ENCODE measurements at regions not wholly inside any gene's neighbourhood (a gene's known extent, or its start where the extent isn't known, plus 50 kb on each side); places are given as distances from the start of the nearest gene placed in this dataset.
"Not testable (repeated sequence)": the region's sequence is repeated elsewhere in the genome, so short reads cannot be mapped to it uniquely, and the experiment has no call there.

DNA sequence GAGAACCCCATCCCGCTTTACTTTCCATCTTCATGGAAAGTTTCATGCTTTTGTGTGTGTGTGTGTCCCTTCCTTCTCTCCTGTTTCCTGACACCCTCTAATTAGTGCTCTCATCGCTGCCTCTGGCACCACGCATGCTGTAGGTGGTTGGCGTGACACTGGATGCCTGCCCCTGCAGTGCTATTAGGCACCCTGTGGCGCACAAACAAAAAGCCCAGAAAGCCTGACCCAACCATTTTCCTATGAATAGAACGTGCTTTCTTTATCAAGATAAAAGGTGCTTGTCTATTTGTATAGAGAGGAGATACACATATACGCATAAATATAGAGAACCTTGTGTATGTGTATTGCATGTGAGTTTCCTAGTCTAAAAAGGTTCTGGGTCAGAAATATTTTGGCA lies 120.8 kb upstream of the CDCA7L start:
- no peak for DNase-seq (ENCODE audit: low spot score)

- DNase-seq (ENCODE audit: low spot score): no peak
Measured at GRCh38 chr7:22064816-22065215, 119.1 kb upstream of the CDCA7L start.

GRCh38 chr7:22061775-22062174 lies 116.1 kb upstream of the CDCA7L start:
- no peak for DNase-seq (ENCODE audit: low spot score)

DNA sequence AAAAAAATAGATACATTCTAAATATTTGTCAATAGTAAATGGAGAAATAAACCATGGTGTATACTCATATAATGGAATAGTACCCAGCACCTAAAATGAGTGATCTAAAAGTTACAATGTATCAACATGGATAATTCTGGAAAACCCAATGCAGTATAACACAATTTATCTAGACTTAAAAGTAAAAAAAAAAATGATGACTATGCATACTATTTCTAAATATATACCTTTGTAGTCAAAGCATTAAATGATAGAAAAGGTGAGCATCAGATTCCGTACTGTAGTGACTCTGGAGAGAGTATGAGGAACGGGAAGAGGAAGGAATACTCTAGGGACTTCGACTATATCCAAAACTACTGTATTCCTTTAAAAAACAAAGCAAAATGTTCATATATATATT lies 115.2 kb upstream of the CDCA7L start:
- no peak for DNase-seq (ENCODE audit: low spot score)

DNA sequence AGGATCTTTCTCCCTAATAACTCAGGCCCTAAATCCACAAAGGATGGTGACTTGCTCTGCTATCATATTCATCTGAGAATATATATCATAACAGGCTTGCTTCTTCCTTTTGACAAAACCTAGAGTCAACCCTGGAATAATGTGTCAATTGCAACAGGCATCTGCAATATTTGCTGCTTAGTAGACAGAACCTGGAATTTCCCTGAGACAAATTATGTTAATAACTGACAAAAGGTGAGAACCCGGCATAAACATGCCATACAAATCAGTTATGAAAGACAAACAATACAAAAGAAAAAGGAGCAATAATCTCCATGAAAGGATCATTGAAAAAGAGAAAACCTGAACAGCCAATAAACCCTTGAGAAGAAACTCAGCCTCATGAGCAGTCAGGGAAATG lies 114.5 kb upstream of the CDCA7L start:
- DNase-seq (ENCODE audit: low spot score): no peak

- no peak for DNase-seq (ENCODE audit: low spot score)
Measured at GRCh38 chr7:22055226-22055625, 109.5 kb upstream of the CDCA7L start.

GRCh38 chr7:22052674-22053365 lies 107.1 kb upstream of the CDCA7L start:
- no peak for DNase-seq (ENCODE audit: low spot score)

GRCh38 chr7:22051886-22052673 lies 106.4 kb upstream of the CDCA7L start:
- DNase-seq (ENCODE audit: low spot score): no peak

DNA sequence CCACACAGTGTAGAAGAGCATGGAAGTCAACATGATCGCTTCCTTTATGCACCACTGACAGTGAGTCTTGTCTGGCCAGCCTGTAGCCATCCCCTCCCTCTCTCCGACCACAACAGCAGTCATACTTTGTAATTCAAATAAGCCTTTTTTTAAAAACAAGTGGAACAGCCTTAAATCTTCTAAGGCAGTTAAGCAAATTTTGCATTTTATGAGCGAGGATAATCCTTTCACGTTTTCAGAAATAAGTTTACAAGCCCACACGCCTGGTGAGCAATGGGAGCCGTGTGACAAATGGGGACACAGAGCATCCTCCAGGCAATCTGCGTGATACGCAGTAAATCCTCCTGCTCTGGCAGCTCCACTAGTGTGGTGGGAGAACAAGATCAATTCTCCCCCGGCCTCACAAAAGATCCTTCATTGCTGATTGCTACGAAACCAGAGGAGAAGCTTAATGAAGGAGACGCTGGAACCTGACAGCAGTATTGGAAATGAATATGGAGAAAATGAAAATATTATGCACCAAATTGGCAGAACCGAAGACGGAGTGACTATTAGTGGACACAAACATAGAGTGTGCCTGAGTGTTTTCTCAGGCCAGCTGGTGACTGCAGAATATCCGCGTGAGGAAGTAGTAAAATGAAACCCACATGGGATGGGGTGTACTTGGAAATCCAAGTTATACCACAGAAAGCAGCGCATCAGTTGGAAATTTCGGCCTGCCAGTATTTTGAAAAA lies 104.2 kb upstream of the CDCA7L start:
- no peak for DNase-seq (ENCODE audit: low spot score)

DNA sequence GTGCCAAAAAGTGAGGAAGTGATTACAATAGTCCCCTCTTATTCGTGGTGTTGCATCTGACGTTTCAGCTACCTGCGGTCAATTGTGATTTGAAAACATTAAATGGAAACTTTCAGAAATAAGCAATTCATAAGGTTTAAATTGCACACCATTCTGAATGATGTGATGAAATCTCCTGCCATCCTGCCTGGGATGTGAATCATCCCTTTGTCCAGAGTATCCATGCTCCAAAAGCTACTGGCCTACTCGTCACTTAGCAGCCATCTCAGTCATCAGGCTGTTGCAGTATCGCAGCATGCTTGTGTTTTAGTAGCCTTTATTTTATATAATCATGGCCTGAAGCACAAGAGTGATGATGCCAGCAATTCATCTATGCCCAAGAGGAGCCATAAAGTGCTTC lies 97.7 kb upstream of the CDCA7L start:
- no peak for DNase-seq (ENCODE audit: low spot score)

GRCh38 chr7:22040923-22041595 lies 95.4 kb upstream of the CDCA7L start:
- no peak for DNase-seq (ENCODE audit: low spot score)

GRCh38 chr7:22039670-22040069 lies 94.0 kb upstream of the CDCA7L start:
- no peak for DNase-seq (ENCODE audit: low spot score)

- not testable (repeated sequence) for DNase-seq (ENCODE audit: low spot score)
Measured at GRCh38 chr7:22032356-22032755, 86.7 kb upstream of the CDCA7L start.

GRCh38 chr7:22028656-22029055 lies 83.0 kb upstream of the CDCA7L start:
- not testable (repeated sequence) for DNase-seq (ENCODE audit: low spot score)

DNA sequence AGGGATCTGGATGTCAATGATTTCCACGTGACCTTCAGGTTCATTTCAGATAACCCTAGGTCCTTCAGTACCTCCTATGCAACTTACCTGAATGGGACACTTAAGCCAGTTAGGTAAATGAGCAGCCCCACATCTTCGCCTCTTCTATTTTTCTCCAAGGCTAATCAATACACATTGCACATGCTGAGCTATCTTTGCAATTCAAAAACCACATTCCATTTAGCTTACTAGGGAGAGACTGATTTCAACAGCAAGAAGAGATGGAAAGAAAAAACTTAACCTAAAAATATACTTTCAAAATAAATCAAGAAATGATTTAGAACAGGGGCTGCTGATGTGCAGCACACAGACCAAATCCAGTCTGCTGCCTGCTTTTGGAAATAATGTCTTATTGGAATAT lies 81.8 kb upstream of the CDCA7L start:
- DNase-seq (ENCODE audit: low spot score): no peak

- DNase-seq (ENCODE audit: low spot score): no peak
Measured at GRCh38 chr7:22025983-22026382, 80.3 kb upstream of the CDCA7L start.

DNA sequence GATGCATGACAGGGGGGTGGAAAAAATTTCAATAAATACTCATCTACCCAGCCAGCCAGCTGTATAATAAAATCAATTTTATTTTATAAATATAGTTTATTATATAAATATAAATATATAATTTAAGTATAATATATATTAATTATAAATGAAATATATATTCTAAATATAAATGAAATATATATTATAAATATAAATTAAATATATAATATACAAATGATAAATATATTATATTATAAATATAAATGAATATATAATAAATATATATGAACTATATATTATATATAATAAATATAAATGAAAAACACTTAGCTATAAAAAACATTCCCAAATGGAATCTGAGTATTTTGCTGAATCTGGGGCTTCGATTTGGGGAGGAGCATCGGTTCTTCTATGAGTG lies 79.4 kb upstream of the CDCA7L start:
- DNase-seq (ENCODE audit: low spot score): no peak

GRCh38 chr7:22019931-22020330 lies 74.2 kb upstream of the CDCA7L start:
- DNase-seq (ENCODE audit: low spot score): no peak

DNA sequence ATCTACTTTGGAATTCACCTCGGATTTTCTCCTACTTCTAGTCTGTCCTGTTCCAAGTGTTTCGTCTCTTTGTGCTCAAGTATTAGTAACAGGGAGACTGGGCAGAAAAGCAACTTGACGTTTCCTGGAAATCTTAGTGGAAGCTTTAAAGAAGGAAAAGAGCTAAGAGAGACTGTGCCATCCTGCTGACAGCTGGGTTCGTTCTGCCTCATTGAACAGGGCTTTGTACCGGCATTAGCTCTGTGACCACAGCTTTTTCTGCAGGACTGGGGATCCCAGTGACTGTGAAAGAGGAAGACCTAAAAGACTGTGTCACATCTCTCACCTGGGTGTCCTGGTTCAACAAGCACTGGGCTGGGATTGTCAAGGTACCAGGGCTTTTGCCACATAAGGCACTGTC lies 70.8 kb upstream of the CDCA7L start:
- DNase-seq (ENCODE audit: low spot score): no peak

GRCh38 chr7:22013711-22014110 lies 68.0 kb upstream of the CDCA7L start:
- no peak for DNase-seq (ENCODE audit: low spot score)

- DNase-seq (ENCODE audit: low spot score): no peak
Measured at GRCh38 chr7:22008683-22009082, 63.0 kb upstream of the CDCA7L start.

DNA sequence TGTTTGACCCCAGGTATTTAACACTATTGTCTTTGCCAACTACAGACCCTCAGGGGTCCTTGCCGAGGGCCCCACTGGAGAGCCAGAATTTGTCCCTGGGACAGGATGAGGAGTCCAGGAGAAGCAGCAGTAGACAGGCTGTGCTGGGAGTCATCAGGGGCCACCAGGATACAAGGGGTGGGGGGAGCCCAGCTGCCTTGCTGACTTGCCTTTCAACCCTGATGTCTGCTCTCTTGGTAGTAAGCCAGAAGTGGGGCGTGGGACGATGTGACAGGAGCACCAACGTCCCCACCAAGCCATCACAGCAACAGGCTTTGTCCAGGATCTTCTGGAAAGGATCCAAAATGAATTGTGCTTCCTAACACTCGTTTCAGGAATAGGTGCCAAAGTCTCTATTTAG lies 62.4 kb upstream of the CDCA7L start:
- no peak for DNase-seq (ENCODE audit: low spot score)

DNA sequence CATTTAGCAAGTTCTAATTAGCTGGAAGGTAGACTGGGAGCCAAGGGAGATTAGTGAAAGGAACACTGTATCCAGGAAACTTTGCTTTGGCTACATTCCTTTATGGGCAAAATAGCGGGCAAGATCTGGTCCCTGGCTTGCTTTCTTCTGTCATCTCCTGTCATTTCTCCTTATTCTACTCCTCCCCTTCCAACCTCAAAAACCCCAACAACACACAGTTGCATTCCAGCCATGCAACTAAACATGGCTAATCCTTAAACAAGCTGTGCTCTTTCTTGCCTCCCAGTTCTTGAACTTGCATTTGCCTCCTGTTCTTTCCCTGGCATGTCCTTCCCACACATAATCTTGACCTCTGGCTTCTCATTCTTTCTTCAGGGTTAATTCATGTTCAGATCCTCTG lies 59.5 kb upstream of the CDCA7L start:
- no peak for DNase-seq (ENCODE audit: low spot score)

Data from AG08396 (cell line).